Smooth muscle cell (in vitro differentiated cells): ENCODE measurements at regions not wholly inside any gene's neighbourhood (a gene's known extent, or its start where the extent isn't known, plus 50 kb on each side); places are given as distances from the start of the nearest gene placed in this dataset.

Experiments
- DNase-seq: peaks from one replicate; lab custom pipeline; 2025; ENCODE audit not compliant: unreplicated experiment; lab: John Stamatoyannopoulos, UW
- H2AFZ ChIP-seq: fragments of 200-600 bp; sonication (generic); 2 replicates; pipeline ENCODE4 v1.6.0; 2016; ENCODE audit warnings: antibody characterized with exemption, low read depth, mild to moderate bottlenecking
- H3F3A ChIP-seq: fragments of 200-600 bp; sonication (generic); 2 replicates; pipeline ENCODE4 v1.6.0; 2017; ENCODE audit warnings: antibody characterized with exemption, low read depth
- H3K27ac ChIP-seq: fragments of 200-600 bp; sonication (generic); 2 replicates; pipeline ENCODE4 v1.5.1; 2016; ENCODE audit warnings: low read depth, mild to moderate bottlenecking
- H3K27me3 ChIP-seq: fragments of 200-600 bp; sonication (generic); 2 replicates; pipeline ENCODE4 v1.6.1; 2016; ENCODE audit warnings: low read depth, mild to moderate bottlenecking
- H3K36me3 ChIP-seq: fragments of 200-600 bp; sonication (generic); 2 replicates; pipeline ENCODE4 v1.5.1; 2016; ENCODE audit warnings: low read depth
- H3K4me1 ChIP-seq: fragments of 200-600 bp; sonication (generic); 2 replicates; pipeline ENCODE4 v1.5.1; 2016; ENCODE audit warnings: low read depth
- H3K4me2 ChIP-seq: fragments of 200-600 bp; sonication (generic); 2 replicates; pipeline ENCODE4 v1.6.0; 2016; ENCODE audit warnings: mild to moderate bottlenecking
- H3K4me3 ChIP-seq: fragments of 200-600 bp; sonication (generic); 2 replicates; pipeline ENCODE4 v1.5.1; 2016; ENCODE audit warnings: mild to moderate bottlenecking
- H3K79me2 ChIP-seq: fragments of 200-600 bp; sonication (generic); 2 replicates; pipeline ENCODE4 v1.6.0; 2016; ENCODE audit warnings: low read depth, mild to moderate bottlenecking
- H3K9ac ChIP-seq: fragments of 200-600 bp; sonication (generic); 2 replicates; pipeline ENCODE4 v1.6.0; 2016; ENCODE audit warnings: low read depth
- H3K9me3 ChIP-seq: fragments of 200-600 bp; sonication (generic); replicated peaks from 2 replicates; pipeline ENCODE4 v1.5.1; 2016; ENCODE audit warnings: low read depth
- H4K20me1 ChIP-seq: fragments of 200-600 bp; sonication (generic); 2 replicates; pipeline ENCODE4 v1.6.0; 2016; ENCODE audit warnings: low read depth
- CTCF ChIP-seq: fragments of 200-600 bp; sonication (generic); IDR thresholded peaks from 2 replicates; pipeline ENCODE4 v1.5.1; 2017; ENCODE audit warnings: borderline replicate concordance, mild to moderate bottlenecking, antibody characterized with exemption; ENCODE audit not compliant: insufficient read depth, poor library complexity, severe bottlenecking
- WGBS: methylation state at CpG from one replicate; pipeline ENCODE4 v1.1.7; 2016; ENCODE audit warnings: low lambda C conversion rate; 5-methylcytosine and 5-hydroxymethylcytosine counted together

GRCh38 chr1:229749992-229750391 lies 123.9 kb downstream of the URB2 start:
- H3K4me1 ChIP-seq, result no peaks in the 10 kb centered on the region
- H2AFZ ChIP-seq, result no peak overlapping the region
- H3K4me3 ChIP-seq, result no peak overlapping the region
- H3K4me2 ChIP-seq, result no peak overlapping the region
- no peaks in the 10 kb centered on the region for H3K27me3 ChIP-seq
- TF ChIP-seq CTCF, result no peak
- H3K9ac ChIP-seq, result no peak overlapping the region
- no peaks in the 10 kb centered on the region for H3F3A ChIP-seq
- no peak for DNase-seq
- WGBS, result 97% methylated on average over 4 of the region's 4 CpGs
- no peaks in the 10 kb centered on the region for H4K20me1 ChIP-seq
- H3K9me3 ChIP-seq, result no peaks in the 10 kb centered on the region
- H3K27ac ChIP-seq, result no peak overlapping the region
- H3K36me3 ChIP-seq, result no peaks in the 10 kb centered on the region
- no peaks in the 10 kb centered on the region for H3K79me2 ChIP-seq

GRCh38 chr1:229751610-229752009 lies 125.6 kb downstream of the URB2 start:
- no peak overlapping the region for H3K4me2 ChIP-seq
- no peaks in the 10 kb centered on the region for H3K79me2 ChIP-seq
- no peaks in the 10 kb centered on the region for H3K4me1 ChIP-seq
- H3K4me3 ChIP-seq, result no peak overlapping the region
- TF ChIP-seq CTCF, result no peak
- H2AFZ ChIP-seq, result no peak overlapping the region
- H3F3A ChIP-seq, result no peaks in the 10 kb centered on the region
- H3K27ac ChIP-seq, result no peak overlapping the region
- H3K27me3 ChIP-seq, result no peaks in the 10 kb centered on the region
- H3K9me3 ChIP-seq, result no peaks in the 10 kb centered on the region
- H3K36me3 ChIP-seq, result no peaks in the 10 kb centered on the region
- H4K20me1 ChIP-seq, result no peaks in the 10 kb centered on the region
- DNase-seq, result no peak
- no peak overlapping the region for H3K9ac ChIP-seq

- H3K4me3 ChIP-seq, result no peak overlapping the region
- no peak overlapping the region for H3K27ac ChIP-seq
- no peaks in the 10 kb centered on the region for H3F3A ChIP-seq
- H3K9ac ChIP-seq, result no peak overlapping the region
- no peak overlapping the region for H3K4me2 ChIP-seq
- DNase-seq, result no peak
- H3K9me3 ChIP-seq, result no peaks in the 10 kb centered on the region
- WGBS, result 99% methylated on average over 5 of the region's 5 CpGs
- TF ChIP-seq CTCF, result no peak
- no peaks in the 10 kb centered on the region for H4K20me1 ChIP-seq
- no peaks in the 10 kb centered on the region for H3K4me1 ChIP-seq
- H3K79me2 ChIP-seq, result no peaks in the 10 kb centered on the region
- no peak overlapping the region for H2AFZ ChIP-seq
- no peaks in the 10 kb centered on the region for H3K27me3 ChIP-seq
- no peaks in the 10 kb centered on the region for H3K36me3 ChIP-seq
These were observed 126.6 kb downstream of the URB2 start for GRCh38 chr1:229752679-229753078.

DNA sequence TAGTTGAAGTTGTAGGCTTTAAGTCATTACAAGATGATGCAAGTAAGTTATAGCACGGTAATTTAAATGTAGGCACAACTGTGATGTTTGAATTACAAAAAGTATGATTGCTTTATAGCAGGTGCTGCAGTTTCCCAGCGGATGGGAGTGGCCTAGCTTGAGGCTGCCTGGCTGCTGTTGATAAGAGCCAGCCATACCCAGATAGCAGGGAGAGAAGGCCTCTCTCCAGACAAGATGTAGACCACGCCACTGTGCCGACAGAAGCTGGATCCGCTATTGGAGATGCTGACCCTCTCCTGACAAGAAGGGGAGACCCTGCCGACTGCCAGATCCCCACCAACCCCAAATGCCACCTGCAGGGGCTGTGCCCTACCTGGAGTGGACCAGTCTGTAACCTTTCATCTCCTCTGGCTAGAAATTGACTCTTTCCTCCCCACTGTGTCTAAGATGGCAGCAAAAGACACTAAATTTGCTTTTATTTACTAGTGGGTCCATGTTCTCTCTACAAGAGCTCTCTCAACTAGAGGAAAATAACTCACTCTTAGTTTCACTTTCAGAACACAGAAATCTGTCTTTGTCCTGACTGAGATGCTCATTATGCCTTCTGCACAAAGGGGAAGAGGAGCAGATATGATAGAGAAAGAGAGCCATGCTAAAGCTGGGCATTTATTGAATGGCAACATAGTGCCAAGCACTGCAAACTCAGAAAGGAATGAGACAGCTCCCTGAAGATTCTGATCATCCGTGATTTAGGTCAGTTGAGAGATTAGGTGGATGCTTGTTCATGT lies 127.9 kb downstream of the URB2 start:
- H3K27ac ChIP-seq, result no peak overlapping the region
- WGBS, result 85% methylated on average over 7 of the region's 7 CpGs
- no peak overlapping the region for H3K4me2 ChIP-seq
- no peak for DNase-seq
- no peak for TF ChIP-seq CTCF
- H3K36me3 ChIP-seq, result no peaks in the 10 kb centered on the region
- H3F3A ChIP-seq, result peaks cover 6% of the 10 kb centered on the region
- no peak overlapping the region for H2AFZ ChIP-seq
- H4K20me1 ChIP-seq, result no peaks in the 10 kb centered on the region
- H3K9me3 ChIP-seq, result no peaks in the 10 kb centered on the region
- H3K9ac ChIP-seq, result no peak overlapping the region
- no peaks in the 10 kb centered on the region for H3K4me1 ChIP-seq
- H3K4me3 ChIP-seq, result no peak overlapping the region
- no peaks in the 10 kb centered on the region for H3K27me3 ChIP-seq
- H3K79me2 ChIP-seq, result no peaks in the 10 kb centered on the region
